H9 (cell line): ENCODE measurements at regions not wholly inside any gene's neighbourhood (a gene's known extent, or its start where the extent isn't known, plus 50 kb on each side); places are given as distances from the start of the nearest gene placed in this dataset.

Source experiments
- DNase-seq: peaks from one replicate; pipeline ENCODE4 v3.0.0-alpha.2; 2017
- H2AFZ ChIP-seq: one replicate; pipeline ENCODE4 v1.6.1; 2013; ENCODE audit warnings: mild to moderate bottlenecking, low read length, control low read depth, moderate library complexity
- H2AK5ac ChIP-seq: 2 replicates; pipeline ENCODE4 v1.6.1; 2013; ENCODE audit warnings: low read length, control low read depth, mixed read lengths; ENCODE audit not compliant: insufficient read length
- H2BK120ac ChIP-seq: one replicate; pipeline ENCODE4 v1.6.1; 2013; ENCODE audit warnings: low read depth, mild to moderate bottlenecking, low read length, control low read depth, inconsistent platforms; ENCODE audit not compliant: poor library complexity, severe bottlenecking
- H2BK12ac ChIP-seq: 2 replicates; pipeline ENCODE4 v1.6.1; 2013; ENCODE audit warnings: low read length, control low read depth, mixed read lengths, low read depth; ENCODE audit not compliant: insufficient read length
- H2BK15ac ChIP-seq: 2 replicates; pipeline ENCODE4 v1.6.1; 2013; ENCODE audit warnings: low read depth, low read length, control low read depth
- H2BK20ac ChIP-seq: one replicate; pipeline ENCODE4 v1.6.1; 2013; ENCODE audit warnings: low read depth, mild to moderate bottlenecking, low read length, control low read depth, inconsistent platforms; ENCODE audit not compliant: poor library complexity, severe bottlenecking
- H2BK5ac ChIP-seq: 2 replicates; pipeline ENCODE4 v1.6.1; 2013; ENCODE audit warnings: low read length, control low read depth, mixed read lengths; ENCODE audit not compliant: insufficient read length
- H3K14ac ChIP-seq: 2 replicates; pipeline ENCODE4 v1.6.1; 2013; ENCODE audit warnings: low read length, control low read depth; ENCODE audit not compliant: insufficient read depth
- H3K18ac ChIP-seq: 2 replicates; pipeline ENCODE4 v1.6.1; 2013; ENCODE audit warnings: low read depth, mild to moderate bottlenecking, mixed read lengths, low read length, control low read depth; ENCODE audit not compliant: insufficient read length
- H3K23ac ChIP-seq: 2 replicates; pipeline ENCODE4 v1.6.1; 2013; ENCODE audit warnings: low read length, control low read depth, mixed read lengths, low read depth; ENCODE audit not compliant: insufficient read length
- H3K23me2 ChIP-seq: 2 replicates; pipeline ENCODE4 v1.6.1; 2013; ENCODE audit warnings: low read depth, mild to moderate bottlenecking, mixed read lengths, low read length, control low read depth; ENCODE audit not compliant: insufficient read length, poor library complexity, severe bottlenecking
- H3K27ac ChIP-seq: 2 replicates; pipeline ENCODE4 v1.5.1; 2013; ENCODE audit warnings: low read length, control low read depth, mixed read lengths, low read depth; ENCODE audit not compliant: insufficient read length
- H3K27me3 ChIP-seq: 2 replicates; pipeline ENCODE4 v1.6.1; 2013; ENCODE audit warnings: low read length, control low read depth, inconsistent platforms; ENCODE audit not compliant: insufficient read depth
- H3K4ac ChIP-seq: 2 replicates; pipeline ENCODE4 v1.6.1; 2013; ENCODE audit warnings: low read depth, mild to moderate bottlenecking, control low read depth, inconsistent platforms, low read length, moderate library complexity
- H3K4me1 ChIP-seq: 2 replicates; pipeline ENCODE4 v1.6.1; 2013; ENCODE audit warnings: low read length, control low read depth, inconsistent platforms; ENCODE audit not compliant: insufficient read depth
- H3K4me2 ChIP-seq: 2 replicates; pipeline ENCODE4 v1.6.1; 2013; ENCODE audit warnings: low read length, control low read depth, mixed read lengths; ENCODE audit not compliant: insufficient read length, insufficient read depth
- H3K56ac ChIP-seq: 2 replicates; pipeline ENCODE4 v1.6.1; 2013; ENCODE audit warnings: low read depth, mild to moderate bottlenecking, mixed read lengths, low read length, control low read depth; ENCODE audit not compliant: insufficient read length
- H3K79me1 ChIP-seq: 2 replicates; pipeline ENCODE4 v1.6.1; 2013; ENCODE audit warnings: low read depth, mild to moderate bottlenecking, moderate library complexity, low read length, control low read depth, inconsistent platforms; ENCODE audit not compliant: insufficient read depth, poor library complexity, severe bottlenecking
- H3K79me2 ChIP-seq: 2 replicates; pipeline ENCODE4 v1.6.1; 2013; ENCODE audit warnings: low read length, control low read depth, inconsistent platforms; ENCODE audit not compliant: insufficient read depth
- H3K9ac ChIP-seq: 2 replicates; pipeline ENCODE4 v1.6.1; 2013; ENCODE audit warnings: low read length, control low read depth, mixed read lengths; ENCODE audit not compliant: insufficient read length; ENCODE audit errors: extremely low read depth
- H3K9me3 ChIP-seq: one replicate; pipeline ENCODE4 v1.6.1; 2013; ENCODE audit warnings: low read depth, low read length, inconsistent platforms; ENCODE audit not compliant: control insufficient read depth
- H3T11ph ChIP-seq: one replicate; pipeline ENCODE4 v1.6.1; 2013; ENCODE audit warnings: mild to moderate bottlenecking, low read length, control low read depth, inconsistent platforms
- H4K20me1 ChIP-seq: one replicate; pipeline ENCODE4 v1.6.1; 2013; ENCODE audit not compliant: control insufficient read depth, insufficient read length, insufficient read depth
- H4K5ac ChIP-seq: 2 replicates; pipeline ENCODE4 v1.6.1; 2013; ENCODE audit warnings: low read depth, mild to moderate bottlenecking, mixed read lengths, low read length, control low read depth; ENCODE audit not compliant: insufficient read length
- H4K8ac ChIP-seq: replicated peaks from 2 replicates; pipeline ENCODE4 v1.6.1; 2013; ENCODE audit warnings: low read length, control low read depth, mixed read lengths, low read depth; ENCODE audit not compliant: insufficient read length
- H4K91ac ChIP-seq: 2 replicates; pipeline ENCODE4 v1.6.1; 2013; ENCODE audit warnings: low read depth, mild to moderate bottlenecking, moderate library complexity, mixed read lengths, low read length, control low read depth; ENCODE audit not compliant: insufficient read length
- H3K27ac Mint-ChIP-seq, 3 experiments: 2 replicates in 2 of 3; 3 replicates in 1 of 3; pipeline ENCODE4 v1.8.0; 2020 to 2021; ENCODE audit warnings: mixed read lengths in 3 of 3, mild to moderate bottlenecking in 1 of 3, moderate library complexity in 1 of 3
- H3K27me3 Mint-ChIP-seq: 2 replicates; pipeline ENCODE4 v1.8.0; 2021; ENCODE audit warnings: low read depth, mild to moderate bottlenecking, moderate library complexity, mixed read lengths
- H3K36me3 Mint-ChIP-seq, 3 experiments: 2 replicates in 2 of 3; 3 replicates in 1 of 3; pipeline ENCODE4 v1.8.0; 2020 to 2021; ENCODE audit warnings: low read depth in 3 of 3, mixed read lengths in 3 of 3; ENCODE audit not compliant: insufficient read depth in 1 of 3
- H3K4me1 Mint-ChIP-seq, 2 experiments: 2 replicates each; pipeline ENCODE4 v1.8.0; 2020; ENCODE audit warnings: mixed read lengths in 2 of 2
- H3K4me3 Mint-ChIP-seq, 2 experiments: 2 replicates in 1 of 2; 3 replicates in 1 of 2; pipeline ENCODE4 v1.8.0; 2020 to 2021; ENCODE audit warnings: mild to moderate bottlenecking in 2 of 2, mixed read lengths in 2 of 2, moderate library complexity in 1 of 2
- H3K9me3 Mint-ChIP-seq, 2 experiments: 2 replicates in 1 of 2; 3 replicates in 1 of 2; pipeline ENCODE4 v1.8.0; 2020; ENCODE audit warnings: mild to moderate bottlenecking in 2 of 2, mixed read lengths in 2 of 2, moderate library complexity in 1 of 2
- CTCF ChIP-seq: fragments of 200-600 bp; sonication (generic); conservative IDR thresholded peaks from 3 replicates; pipeline ENCODE4 v1.8.0; 2021; ENCODE audit warnings: antibody characterized with exemption, mild to moderate bottlenecking
- WGBS: extraction: QIAGEN DNeasy Blood & Tissue Kit; methylation state at CpG from one replicate; pipeline ENCODE4 v1.1.7; 2013; ENCODE audit warnings: missing lambda C conversion rate, low lambda C conversion rate, mixed read lengths; ENCODE audit not compliant: insufficient read length; ENCODE audit errors: extremely low coverage; 5-methylcytosine and 5-hydroxymethylcytosine counted together

GRCh38 chr9:1276474-1276873, 226.3 kb downstream of the DMRT2 start:
- no peak overlapping the region for H3K27ac Mint-ChIP-seq
- H3K27me3 ChIP-seq = no peaks in the 10 kb centered on the region
- no peak overlapping the region for H3K9ac ChIP-seq
- no peak overlapping the region for H3K23ac ChIP-seq
- peaks cover 4% of the 10 kb centered on the region; the same call in 1 of the 2 replicates for H3K4me1 ChIP-seq
- H2AFZ ChIP-seq = no peak overlapping the region
- H2BK15ac ChIP-seq = no peak overlapping the region
- no peaks in the 10 kb centered on the region for H3K23me2 ChIP-seq
- peaks cover 0 to 22% of the 10 kb centered on the region in 2 experiments; a peak in 2 of 5 replicates for H3K9me3 Mint-ChIP-seq
- no peak overlapping the region for H4K91ac ChIP-seq
- H3K4me2 ChIP-seq = no peak overlapping the region
- no peak overlapping the region for H2BK5ac ChIP-seq
- no peak overlapping the region for H3K4ac ChIP-seq
- H4K20me1 ChIP-seq = no peaks in the 10 kb centered on the region
- no peak for DNase-seq
- H3T11ph ChIP-seq = no peak overlapping the region
- no peak overlapping the region for H3K18ac ChIP-seq
- no peaks in the 10 kb centered on the region for H3K79me2 ChIP-seq
- no peak overlapping the region for H4K5ac ChIP-seq
- H3K4me1 Mint-ChIP-seq = peaks cover 3 to 7% of the 10 kb centered on the region in 2 experiments; a peak in 2 of 4 replicates
- H3K4me3 Mint-ChIP-seq = no peak overlapping the region
- H4K8ac ChIP-seq = no peak overlapping the region
- H3K9me3 ChIP-seq = no peaks in the 10 kb centered on the region
- no CpG with 5 or more reads among the region's 2 CpGs for WGBS
- no peak overlapping the region for H2AK5ac ChIP-seq
- TF ChIP-seq CTCF = no peak
- H3K79me1 ChIP-seq = no peaks in the 10 kb centered on the region
- H2BK12ac ChIP-seq = no peak overlapping the region
- H3K27ac ChIP-seq = no peak overlapping the region
- H3K14ac ChIP-seq = no peak overlapping the region
- H3K27me3 Mint-ChIP-seq = peaks cover 3% of the 10 kb centered on the region
- no peak overlapping the region for H2BK120ac ChIP-seq
- no peak overlapping the region for H3K56ac ChIP-seq
- no peak overlapping the region for H2BK20ac ChIP-seq
- no peaks in the 10 kb centered on the region; a peak in 1 of 7 replicates for H3K36me3 Mint-ChIP-seq
